NCI-H446 (cell line): ENCODE measurements at regions not wholly inside any gene's neighbourhood (a gene's known extent, or its start where the extent isn't known, plus 50 kb on each side); places are given as distances from the start of the nearest gene placed in this dataset.
"Not testable (repeated sequence)": the region's sequence is repeated elsewhere in the genome, so short reads cannot be mapped to it uniquely, and the experiment has no call there.

Experiments used
- DNase-seq, 2 experiments: peaks; one replicate each; lab custom pipeline; 2025; lab: John Stamatoyannopoulos, UW

DNA sequence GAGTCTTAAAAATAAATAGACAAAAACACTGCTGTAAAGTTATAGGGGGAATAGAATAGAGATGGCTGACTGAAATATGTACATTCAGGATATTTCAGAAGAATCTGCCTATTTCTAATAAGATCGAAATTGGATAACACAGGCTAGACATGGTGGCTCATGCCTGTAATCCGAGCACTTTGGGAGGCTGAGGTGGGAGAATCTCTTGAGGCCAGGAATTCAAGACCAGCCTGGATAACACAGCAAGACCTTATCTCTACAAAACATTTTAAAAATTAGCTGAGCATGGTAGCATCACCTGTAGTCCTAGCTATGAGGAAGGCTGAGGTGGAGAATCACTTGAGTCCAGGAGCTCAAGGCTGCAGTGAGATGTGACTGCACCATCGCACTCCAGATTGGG lies 146.6 kb upstream of the CCDC150 start:
- no peak for DNase-seq

DNA sequence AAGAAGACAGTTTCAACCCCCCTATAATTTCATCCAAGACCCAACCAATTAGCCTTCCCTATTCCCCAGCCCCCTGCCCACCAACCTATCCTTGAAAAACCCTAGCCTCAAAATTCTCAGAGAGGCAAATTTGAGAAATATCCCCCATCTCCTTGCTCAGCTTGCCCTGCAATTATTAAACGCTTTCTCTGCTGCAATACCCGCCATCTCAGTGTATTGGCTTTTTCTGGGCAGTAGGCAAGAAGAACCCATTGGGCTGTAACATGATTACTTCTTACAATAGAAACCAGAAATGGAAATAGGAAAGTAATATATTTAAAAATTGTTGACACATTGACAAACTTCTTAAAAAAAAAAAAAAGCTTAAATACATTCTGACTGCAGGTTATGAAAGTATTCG lies 140.6 kb upstream of the CCDC150 start:
- no peak for DNase-seq

DNA sequence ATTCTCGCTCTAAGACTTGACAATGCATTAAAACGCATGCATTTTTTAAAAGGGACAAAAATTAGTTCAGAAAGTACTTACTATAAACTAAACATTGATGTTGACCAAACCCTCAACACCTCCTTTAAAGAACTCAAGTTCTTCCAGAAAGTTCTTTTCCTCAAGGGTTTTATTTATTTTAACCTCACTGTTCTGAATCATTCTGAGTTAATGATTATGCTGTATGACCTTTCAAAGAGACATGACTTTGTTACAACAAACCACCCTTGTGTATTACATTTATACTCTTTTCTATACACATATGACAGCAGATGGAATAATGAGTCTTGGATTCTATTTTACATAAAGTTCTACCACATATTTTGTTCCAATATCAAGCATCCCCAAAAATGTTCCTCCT lies 139.8 kb upstream of the CCDC150 start:
- DNase-seq: no peak

- DNase-seq: no peak
Observed at GRCh38 chr2:196500686-196501431, 138.7 kb upstream of the CCDC150 start.

GRCh38 chr2:196501836-196502235 lies 137.7 kb upstream of the CCDC150 start:
- DNase-seq: no peak

DNA sequence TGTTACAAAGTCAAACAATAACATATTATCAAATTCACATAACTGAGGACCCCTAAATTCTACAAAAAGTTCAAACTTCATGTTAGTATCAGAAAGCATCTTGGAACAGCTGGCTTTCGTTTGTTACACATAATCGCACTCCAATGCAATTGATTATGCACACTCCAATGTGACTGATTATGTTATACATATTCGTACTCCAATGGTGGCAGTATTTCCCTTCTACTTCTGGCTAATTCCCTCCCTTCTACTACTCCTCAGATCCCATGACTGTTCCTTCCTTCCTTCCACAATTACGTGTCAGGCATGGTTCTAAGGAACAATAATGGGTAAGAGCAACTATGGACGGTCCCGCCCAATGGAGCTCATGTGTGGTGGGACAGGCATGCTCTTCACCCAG lies 137.1 kb upstream of the CCDC150 start:
- peak in 1 of 2 experiments; percentile 12 for DNase-seq

DNA sequence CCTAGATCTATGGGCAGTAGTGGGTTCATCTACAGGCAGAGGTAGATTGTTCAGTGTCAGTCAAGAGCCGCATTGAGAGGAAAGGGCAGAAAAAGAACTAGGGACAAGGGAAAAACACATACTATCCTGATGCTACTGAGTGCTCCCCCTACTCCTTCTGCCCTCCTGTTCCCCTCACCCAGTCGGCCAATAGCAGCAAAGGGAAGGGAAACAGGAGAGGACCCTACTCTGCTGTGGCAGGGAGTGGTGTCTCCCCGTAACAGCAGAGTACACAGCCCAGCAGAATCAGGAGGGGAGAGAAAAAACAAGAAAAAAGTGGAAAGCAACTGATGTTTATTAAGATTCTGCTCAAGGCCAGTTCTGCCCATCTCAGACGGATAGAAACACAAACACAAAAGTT lies 136.1 kb upstream of the CCDC150 start:
- DNase-seq: no peak

DNA sequence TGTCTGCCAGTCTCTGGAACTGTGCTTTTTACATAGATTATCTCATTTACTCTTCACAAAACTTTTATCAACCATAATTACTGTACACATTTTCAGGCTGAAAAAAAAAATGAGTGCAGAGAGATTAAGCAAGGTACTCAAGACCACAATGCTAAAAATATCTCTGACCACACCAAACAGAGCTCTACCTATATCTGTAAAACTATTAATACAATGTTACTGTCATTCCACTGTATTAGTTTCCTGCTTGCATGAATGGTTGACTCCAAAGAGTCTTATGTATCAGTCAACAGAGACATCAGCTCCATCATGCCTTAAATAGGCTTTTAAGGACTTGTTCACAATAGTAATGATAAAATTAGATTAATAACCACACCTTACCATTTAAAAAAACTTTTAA lies 134.7 kb upstream of the CCDC150 start:
- DNase-seq: no peak

GRCh38 chr2:196510246-196510645 lies 129.3 kb upstream of the CCDC150 start:
- no peak for DNase-seq

- DNase-seq: peak in 1 of 2 experiments; percentile 46
Observed at GRCh38 chr2:196511258-196512168, 128.0 kb upstream of the CCDC150 start.

DNA sequence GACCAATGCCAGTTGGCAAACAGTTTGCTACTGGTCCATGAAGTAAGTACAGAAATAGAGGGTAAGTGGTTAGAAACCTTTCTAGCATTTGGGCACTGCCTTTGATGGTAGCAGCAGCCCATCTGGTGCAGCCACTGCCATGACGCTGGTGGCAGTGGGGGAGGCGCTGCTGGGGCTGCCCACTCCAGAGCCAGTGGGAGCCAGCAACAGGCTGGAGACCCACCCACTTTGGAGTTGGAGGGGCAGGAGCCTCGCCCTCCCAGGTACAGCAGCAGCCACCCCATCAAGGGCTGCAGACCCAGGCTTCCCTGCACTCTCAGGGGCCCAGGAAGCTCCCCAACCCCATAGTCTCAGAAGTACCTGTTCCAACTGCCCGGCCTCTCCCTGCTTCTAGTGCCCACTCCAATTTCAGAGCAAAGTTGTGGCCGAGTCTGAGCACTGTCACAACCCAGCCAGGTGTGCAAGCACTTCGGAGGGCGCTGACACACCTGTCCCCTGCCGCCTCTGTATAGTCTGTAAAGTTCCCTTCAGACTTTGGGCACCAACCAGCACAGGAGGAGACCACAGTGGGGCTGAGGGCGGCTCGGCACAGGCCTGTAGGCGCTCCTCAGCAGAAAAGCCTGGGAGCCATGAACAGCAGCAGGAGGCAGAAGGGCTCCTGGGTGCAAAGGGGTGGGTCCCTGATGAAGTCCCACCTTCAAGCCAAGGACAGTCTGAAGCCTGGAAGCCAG lies 125.6 kb upstream of the CCDC150 start:
- peak in 1 of 2 experiments; percentile 68 for DNase-seq

- DNase-seq: peak in 1 of 2 experiments; percentile 50
Observed at GRCh38 chr2:196514641-196515040, 124.9 kb upstream of the CCDC150 start.

DNA sequence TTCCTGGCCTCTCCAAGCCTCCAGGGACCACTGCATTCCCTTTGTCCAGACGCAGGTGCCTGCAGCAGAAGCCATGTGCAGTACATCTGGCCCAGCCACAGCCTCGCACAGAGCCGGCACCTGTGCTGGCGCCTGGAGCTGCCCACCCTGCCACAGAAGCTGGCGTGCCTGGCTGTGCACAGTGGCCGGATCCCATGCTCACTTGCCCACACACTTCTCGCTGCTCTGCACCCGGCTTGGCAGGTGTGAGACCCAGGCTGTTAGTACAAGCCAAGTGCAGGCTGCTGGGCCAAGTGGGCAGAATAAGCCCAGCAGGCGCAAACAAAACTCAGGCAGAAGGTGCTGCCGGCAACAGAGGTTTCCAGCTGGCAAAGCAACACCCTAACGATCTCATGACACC lies 124.5 kb upstream of the CCDC150 start:
- peak; percentile 73 to 93 for DNase-seq

- no peak for DNase-seq
Observed at GRCh38 chr2:196515608-196516007, 123.9 kb upstream of the CCDC150 start.

DNA sequence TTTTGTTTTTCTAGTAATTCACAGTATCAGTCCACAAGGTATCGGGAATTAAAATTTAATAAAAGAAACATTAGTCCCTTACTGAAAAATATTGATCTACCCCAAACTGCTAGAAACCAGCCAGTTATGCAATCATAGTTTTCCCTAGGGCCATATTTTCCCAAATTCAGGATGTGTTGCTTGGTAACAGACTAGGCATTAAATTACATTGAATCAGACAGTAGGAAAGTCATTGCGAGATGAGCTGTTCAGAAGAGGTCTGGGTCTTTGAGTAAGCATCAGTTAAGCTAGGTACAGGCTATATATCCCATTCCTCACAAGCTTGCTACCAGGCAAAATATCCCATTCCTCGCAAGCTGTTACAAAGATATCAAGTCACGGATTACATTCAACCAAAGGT lies 123.0 kb upstream of the CCDC150 start:
- peak in 1 of 2 experiments; percentile 14 for DNase-seq

- no peak for DNase-seq
Observed at GRCh38 chr2:196520605-196521004, 118.9 kb upstream of the CCDC150 start.

DNA sequence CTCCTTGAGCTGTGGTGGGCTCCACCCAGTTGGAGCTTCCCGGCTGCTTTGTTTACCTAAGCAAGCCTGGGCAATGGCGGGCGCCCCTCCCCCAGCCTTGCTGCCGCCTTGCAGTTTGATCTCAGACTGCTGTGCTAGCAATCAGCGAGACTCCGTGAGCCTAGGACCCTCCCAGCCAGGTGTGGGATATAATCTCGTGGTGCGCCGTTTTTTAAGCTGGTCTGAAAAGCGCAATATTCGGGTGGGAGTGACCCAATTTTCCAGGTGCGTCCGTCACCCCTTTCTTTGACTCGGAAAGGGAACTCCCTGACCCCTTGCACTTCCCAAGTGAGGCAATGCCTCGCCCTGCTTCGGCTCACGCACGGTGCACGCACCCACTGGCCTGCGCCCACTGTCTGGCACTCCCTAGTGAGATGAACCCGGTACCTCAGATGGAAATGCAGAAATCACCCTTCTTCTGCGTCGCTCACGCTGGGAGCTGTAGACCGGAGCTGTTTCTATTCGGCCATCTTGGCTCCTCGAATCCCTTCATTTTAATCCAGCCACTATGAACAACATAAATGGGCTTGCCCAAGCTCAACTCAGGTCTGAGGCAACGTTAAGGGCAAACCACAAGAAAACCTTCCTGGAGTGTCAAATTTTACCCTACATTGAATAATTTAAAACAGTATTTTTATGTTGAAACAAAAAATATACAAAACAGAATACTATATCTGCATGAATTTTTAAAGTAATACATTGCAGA lies 112.4 kb upstream of the CCDC150 start:
- DNase-seq: not testable (repeated sequence)

GRCh38 chr2:196528486-196529223 lies 110.9 kb upstream of the CCDC150 start:
- DNase-seq: no peak

DNA sequence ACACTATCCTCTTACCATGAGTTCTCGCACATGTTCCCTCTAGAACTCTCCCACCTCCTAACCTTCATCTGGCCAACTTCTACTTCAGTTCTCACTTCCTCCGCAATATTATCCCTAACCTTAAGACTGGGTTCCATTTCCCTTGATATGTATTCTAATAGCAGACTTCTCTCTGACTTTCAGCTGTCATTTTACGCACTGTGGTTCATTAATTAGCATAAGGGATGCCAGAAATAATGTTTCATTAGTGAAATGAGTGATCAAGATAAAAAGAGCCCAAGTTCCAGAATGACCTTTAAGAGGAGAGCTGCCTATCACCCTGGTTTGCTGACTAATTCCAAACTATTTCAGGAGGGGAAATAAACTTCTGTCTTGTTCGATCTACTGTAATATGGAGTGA lies 108.6 kb upstream of the CCDC150 start:
- no peak for DNase-seq

GRCh38 chr2:196533772-196534397 lies 105.6 kb upstream of the CCDC150 start:
- DNase-seq: no peak

DNA sequence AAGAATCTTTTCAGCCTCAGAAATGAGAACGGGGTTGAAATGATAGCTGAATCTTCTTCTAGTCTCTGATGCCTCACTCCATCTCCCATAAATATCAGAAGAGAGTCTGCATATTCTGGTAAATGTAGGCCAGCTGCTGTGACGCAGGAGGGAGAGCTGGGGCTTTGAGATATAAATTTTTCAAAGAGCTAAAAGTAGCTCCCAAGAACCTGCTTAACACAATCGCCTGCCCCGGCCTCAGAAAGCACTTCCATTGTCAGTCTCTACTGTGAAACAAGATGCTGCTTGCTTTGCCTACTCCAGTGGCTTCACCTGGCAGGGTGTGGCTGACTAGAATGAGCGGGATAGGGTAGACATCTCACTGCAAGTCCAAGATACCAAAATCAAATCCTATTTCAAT lies 105.0 kb upstream of the CCDC150 start:
- DNase-seq: no peak
